ENCODE measurements at regions not wholly inside any gene's neighbourhood (a gene's known extent, or its start where the extent isn't known, plus 50 kb on each side); places are given as distances from the start of the nearest gene placed in this dataset.

- no peak for TF ChIP-seq CTCF (IDR thresholded peaks at IDR 0.05; ENCODE audit: low read depth, low read length)
- DNase-seq = no peak
Observed at GRCh38 chr4:126973201-126973600, 659.6 kb upstream of the INTU start.

GRCh38 chr4:126976850-126977632, 655.7 kb upstream of the INTU start:
- Histone ChIP-seq H3K27ac (no peak overlapping the region), H3K4me3 (ENCODE audit: low read depth, low read length) (no peak overlapping the region), H3K27me3 (ENCODE audit: insufficient read depth, low read depth, severe bottlenecking) (no peaks in the 10 kb centered on the region), H3K36me3 (no peaks in the 10 kb centered on the region), H3K9me3 (ENCODE audit: severe bottlenecking) (no peaks in the 10 kb centered on the region)
- no peak for DNase-seq
- TF ChIP-seq CTCF (IDR thresholded peaks at IDR 0.05; ENCODE audit: low read depth, low read length) = no peak

More at GRCh38 chr4:126973201-126973600, 659.6 kb upstream of the INTU start:
- Histone ChIP-seq H3K9me3 (ENCODE audit: severe bottlenecking) (no peaks in the 10 kb centered on the region), H3K27me3 (ENCODE audit: insufficient read depth, low read depth, severe bottlenecking) (no peaks in the 10 kb centered on the region), H3K4me3 (ENCODE audit: low read depth, low read length) (no peak overlapping the region), H3K27ac (no peak overlapping the region), H3K36me3 (no peaks in the 10 kb centered on the region)

GRCh38 chr4:126986005-126986404, 646.8 kb upstream of the INTU start:
- TF ChIP-seq CTCF (IDR thresholded peaks at IDR 0.05; ENCODE audit: low read depth, low read length) = no peak
- no peak for DNase-seq
- Histone ChIP-seq H3K36me3 (no peaks in the 10 kb centered on the region), H3K9me3 (ENCODE audit: severe bottlenecking) (peaks cover 7% of the 10 kb centered on the region), H3K4me3 (ENCODE audit: low read depth, low read length) (no peak overlapping the region), H3K27me3 (ENCODE audit: insufficient read depth, low read depth, severe bottlenecking) (no peaks in the 10 kb centered on the region), H3K27ac (no peak overlapping the region)

GRCh38 chr4:126986828-126987227, 645.9 kb upstream of the INTU start:
- peaks cover 7% of the 10 kb centered on the region for H3K9me3 ChIP-seq (ENCODE audit: severe bottlenecking)
- H3K27ac ChIP-seq = no peak overlapping the region
- TF ChIP-seq CTCF (IDR thresholded peaks at IDR 0.05; ENCODE audit: low read depth, low read length) = no peak
- no peaks in the 10 kb centered on the region for H3K27me3 ChIP-seq (ENCODE audit: insufficient read depth, low read depth, severe bottlenecking)
- DNase-seq = no peak
- no peak overlapping the region for H3K4me3 ChIP-seq (ENCODE audit: low read depth, low read length)
- H3K36me3 ChIP-seq = no peaks in the 10 kb centered on the region

- H3K36me3 ChIP-seq = no peaks in the 10 kb centered on the region
- DNase-seq = no peak
- TF ChIP-seq CTCF (IDR thresholded peaks at IDR 0.05; ENCODE audit: low read depth, low read length) = no peak
- no peaks in the 10 kb centered on the region for H3K27me3 ChIP-seq (ENCODE audit: insufficient read depth, low read depth, severe bottlenecking)
- H3K9me3 ChIP-seq (ENCODE audit: severe bottlenecking) = no peaks in the 10 kb centered on the region
- no peak overlapping the region for H3K4me3 ChIP-seq (ENCODE audit: low read depth, low read length)
- no peak overlapping the region for H3K27ac ChIP-seq
Observed at GRCh38 chr4:126991965-126992364, 640.8 kb upstream of the INTU start.

- Histone ChIP-seq H3K27ac (no peak overlapping the region), H3K9me3 (ENCODE audit: severe bottlenecking) (no peaks in the 10 kb centered on the region), H3K4me3 (ENCODE audit: low read depth, low read length) (no peak overlapping the region), H3K36me3 (no peaks in the 10 kb centered on the region), H3K27me3 (ENCODE audit: insufficient read depth, low read depth, severe bottlenecking) (no peaks in the 10 kb centered on the region)
- DNase-seq = no peak
- no peak for TF ChIP-seq CTCF (IDR thresholded peaks at IDR 0.05; ENCODE audit: low read depth, low read length)
Observed at GRCh38 chr4:126992910-126993309, 639.8 kb upstream of the INTU start.
